GM10248 (cell line): ENCODE measurements at regions not wholly inside any gene's neighbourhood (a gene's known extent, or its start where the extent isn't known, plus 50 kb on each side); places are given as distances from the start of the nearest gene placed in this dataset.

Experiments used
- CTCF ChIA-PET: fragments of 300-600 bp; sonication (Branson Sonifier 250); formaldehyde crosslinking; extraction: SDS; loops from one replicate; lab custom pipeline; 2021; ENCODE audit warnings: antibody characterized with exemption; lab: Yijun Ruan, JAX
- POLR2A ChIA-PET: fragments of 350-650 bp; sonication (Branson Sonifier 250); formaldehyde crosslinking; extraction: SDS; loops from one replicate; lab custom pipeline; 2020; ENCODE audit warnings: antibody characterized with exemption; lab: Yijun Ruan, JAX
- DNase-seq: peaks from one replicate; pipeline ENCODE4 v3.0.0; 2012; ENCODE audit errors: extremely low spot score
- TF ChIP-seq, protein P1 (sequence below): IDR thresholded peaks from 2 replicates; pipeline ENCODE4 v1.5.1; 2012; ENCODE audit warnings: mild to moderate bottlenecking, low read depth; ENCODE audit errors: extremely low read depth, missing control alignments, control extremely low read depth

DNA sequence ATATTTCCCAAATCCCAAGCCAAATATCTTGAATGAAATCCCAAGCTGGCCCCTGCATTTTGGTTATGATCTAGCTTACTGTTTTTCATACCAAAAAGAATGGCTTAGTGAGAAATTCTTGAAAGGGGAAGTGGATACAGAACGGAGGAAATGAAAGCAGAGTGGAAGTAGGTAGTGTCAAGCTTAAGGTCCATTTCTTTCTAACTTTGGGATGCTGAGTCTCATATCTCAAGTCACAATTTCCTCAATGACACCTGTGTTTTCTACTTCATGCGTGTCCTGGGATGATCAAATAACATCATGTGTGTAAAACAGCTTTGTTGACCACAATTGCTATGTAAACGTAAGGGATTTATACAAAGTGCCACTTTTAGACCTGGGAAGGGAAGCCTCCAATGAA is 238.8 kb upstream of the SLC35B3 start:
- TF ChIP-seq, protein P1, sequence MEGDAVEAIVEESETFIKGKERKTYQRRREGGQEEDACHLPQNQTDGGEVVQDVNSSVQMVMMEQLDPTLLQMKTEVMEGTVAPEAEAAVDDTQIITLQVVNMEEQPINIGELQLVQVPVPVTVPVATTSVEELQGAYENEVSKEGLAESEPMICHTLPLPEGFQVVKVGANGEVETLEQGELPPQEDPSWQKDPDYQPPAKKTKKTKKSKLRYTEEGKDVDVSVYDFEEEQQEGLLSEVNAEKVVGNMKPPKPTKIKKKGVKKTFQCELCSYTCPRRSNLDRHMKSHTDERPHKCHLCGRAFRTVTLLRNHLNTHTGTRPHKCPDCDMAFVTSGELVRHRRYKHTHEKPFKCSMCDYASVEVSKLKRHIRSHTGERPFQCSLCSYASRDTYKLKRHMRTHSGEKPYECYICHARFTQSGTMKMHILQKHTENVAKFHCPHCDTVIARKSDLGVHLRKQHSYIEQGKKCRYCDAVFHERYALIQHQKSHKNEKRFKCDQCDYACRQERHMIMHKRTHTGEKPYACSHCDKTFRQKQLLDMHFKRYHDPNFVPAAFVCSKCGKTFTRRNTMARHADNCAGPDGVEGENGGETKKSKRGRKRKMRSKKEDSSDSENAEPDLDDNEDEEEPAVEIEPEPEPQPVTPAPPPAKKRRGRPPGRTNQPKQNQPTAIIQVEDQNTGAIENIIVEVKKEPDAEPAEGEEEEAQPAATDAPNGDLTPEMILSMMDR, result no peak
- ChIA-PET POLR2A (no interaction called here), CTCF (interaction anchor here (1.5 kb wide), 1 partner anchor 192 kb away, joined by 5 read pairs; no protein-coding TSS in a partner anchor)
- peak; percentile 13 for DNase-seq

DNA sequence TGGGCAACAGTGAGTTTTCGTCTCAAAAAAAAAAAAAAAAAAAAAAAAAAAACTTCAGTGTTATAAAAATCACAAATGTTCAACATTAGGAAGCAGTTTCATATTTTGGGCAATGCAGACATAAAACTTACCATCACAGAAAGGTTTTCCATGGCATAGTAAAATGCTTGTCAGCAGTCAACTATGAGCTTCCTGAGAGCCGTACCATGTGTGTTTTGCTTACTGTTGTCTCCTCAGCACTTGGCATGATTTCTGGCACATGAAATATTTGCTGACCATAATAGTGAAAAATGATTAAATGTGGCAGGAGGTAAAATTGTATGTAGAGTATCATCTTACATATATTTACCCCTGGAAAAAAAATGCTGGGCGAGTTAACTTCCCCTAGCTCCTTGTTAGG is 237.5 kb upstream of the SLC35B3 start:
- CTCF ChIA-PET, result interaction anchor here (1.5 kb wide), 1 partner anchor 191 kb away, joined by 5 read pairs; no protein-coding TSS in a partner anchor
- DNase-seq, result no peak
- POLR2A ChIA-PET, result no interaction called here
- TF ChIP-seq, protein P1, result no peak

DNA sequence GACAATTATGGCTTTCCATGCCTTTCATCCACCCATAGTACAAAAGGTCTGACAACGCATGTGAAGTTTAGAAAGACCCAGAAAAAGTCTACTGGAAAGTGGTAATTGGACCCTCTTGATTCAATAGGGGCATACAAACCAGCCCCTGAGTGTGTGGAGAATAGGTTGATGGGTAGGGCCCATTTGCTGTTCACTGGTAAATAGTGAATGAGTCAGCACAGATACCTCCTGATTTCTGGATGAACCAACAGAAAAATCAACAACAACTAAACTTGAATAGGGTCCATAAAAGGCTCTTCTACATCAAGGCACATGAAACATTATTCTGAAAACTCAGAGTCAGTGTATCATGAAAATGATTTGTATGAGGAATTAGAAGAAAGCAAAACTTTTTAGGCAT is 235.4 kb upstream of the SLC35B3 start:
- DNase-seq, result no peak
- TF ChIP-seq, protein P1, result no peak
- ChIA-PET POLR2A (no interaction called here), CTCF (no interaction called here)

DNA sequence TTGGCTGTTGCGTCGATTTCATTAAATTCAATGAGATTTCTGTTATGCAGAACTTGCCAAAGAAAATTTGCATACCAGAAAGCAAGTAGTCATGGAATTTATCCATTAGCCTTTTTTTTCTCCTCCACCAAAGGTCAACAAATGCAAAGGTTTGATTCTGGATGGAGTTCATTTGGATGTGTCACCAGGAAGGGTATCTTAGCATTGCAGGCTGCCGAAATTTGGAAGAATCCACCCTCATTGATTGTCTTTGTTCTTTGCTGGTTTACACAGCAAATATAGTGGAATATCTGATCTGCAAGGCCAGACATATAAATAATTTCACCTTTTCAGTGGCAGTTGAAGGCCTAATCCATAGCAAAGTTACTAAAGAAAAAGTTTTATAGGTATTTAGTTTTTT is 229.4 kb upstream of the SLC35B3 start:
- ChIA-PET POLR2A (no interaction called here), CTCF (no interaction called here)
- TF ChIP-seq, protein P1, result no peak
- DNase-seq, result no peak

DNA sequence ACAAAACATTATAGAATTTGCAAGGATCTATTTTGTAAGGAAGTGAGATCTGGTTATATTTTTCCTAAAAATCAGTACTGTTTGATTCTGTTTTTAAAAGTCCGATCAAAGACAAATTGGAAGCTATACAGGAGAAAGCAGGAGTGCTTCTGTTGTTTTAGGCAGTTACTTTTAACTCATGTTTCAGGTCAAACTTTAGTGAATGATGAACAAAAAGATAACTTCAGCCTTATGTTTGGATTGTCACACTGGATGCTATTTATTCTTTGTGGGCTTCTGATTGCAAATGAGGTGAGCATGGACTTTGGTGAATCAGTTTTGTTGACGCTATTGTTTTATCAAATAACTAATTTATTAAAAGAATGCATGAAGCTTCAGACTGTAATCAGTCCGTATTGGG is 228.7 kb upstream of the SLC35B3 start:
- DNase-seq, result no peak
- TF ChIP-seq, protein P1, result no peak
- POLR2A ChIA-PET, result no interaction called here
- CTCF ChIA-PET, result no interaction called here

DNA sequence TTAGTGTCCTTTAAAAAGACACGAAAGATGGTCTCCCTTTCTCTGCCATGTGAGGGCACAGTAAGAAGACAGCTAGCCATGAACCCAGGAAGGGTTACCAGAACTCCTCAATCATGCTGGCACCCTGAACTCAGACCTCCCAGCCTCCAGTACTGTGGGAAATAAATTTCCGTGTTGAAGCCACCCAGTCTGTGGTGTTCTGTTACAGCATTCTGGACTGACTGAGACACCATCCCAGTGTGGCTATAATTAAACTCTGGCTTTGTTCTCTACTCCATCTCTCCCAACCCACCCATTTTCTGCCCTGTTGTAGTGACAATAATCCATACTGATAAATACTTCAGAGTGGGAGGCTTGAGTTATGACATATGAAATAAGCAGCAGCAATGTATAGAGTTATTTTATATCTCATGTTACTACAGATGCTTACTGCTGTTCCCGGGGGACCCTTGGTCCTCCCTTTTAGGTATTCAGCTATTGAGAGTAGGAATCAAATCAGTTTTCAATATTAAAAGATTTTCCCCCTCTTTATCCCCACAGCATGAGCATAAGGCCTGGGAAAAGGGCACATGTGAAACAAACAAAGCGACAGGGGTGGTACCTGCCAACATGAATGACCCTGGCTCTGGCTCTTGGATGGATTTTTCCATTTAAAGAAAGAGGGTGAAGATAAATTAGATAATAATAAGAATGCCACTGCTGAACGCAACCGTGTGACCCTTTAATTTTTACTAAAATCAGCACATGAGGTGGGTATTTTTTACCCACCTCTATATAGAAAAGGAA is 224.3 kb upstream of the SLC35B3 start:
- CTCF ChIA-PET, result no interaction called here
- no peak for DNase-seq
- POLR2A ChIA-PET, result no interaction called here
- TF ChIP-seq, protein P1, result no peak

DNA sequence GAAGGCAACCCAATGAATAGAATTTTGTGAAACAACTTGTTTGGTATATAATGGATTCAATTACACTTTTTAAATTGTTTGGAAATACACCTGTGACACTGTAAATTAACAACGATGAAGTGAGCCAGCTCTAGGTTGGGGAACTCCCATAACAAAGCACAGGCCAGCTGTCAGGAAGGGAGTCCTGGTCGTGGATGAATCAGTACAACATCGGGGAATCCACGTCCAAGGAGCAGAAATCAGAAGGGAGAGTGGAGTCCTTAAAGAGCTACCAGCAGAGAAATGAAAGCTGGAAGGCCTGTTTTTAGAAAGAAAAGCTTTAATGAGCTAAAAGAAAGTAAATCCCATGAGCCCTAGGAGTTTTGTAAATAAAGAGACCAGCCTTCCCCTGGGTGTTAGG is 223.1 kb upstream of the SLC35B3 start:
- CTCF ChIA-PET, result no interaction called here
- no peak for DNase-seq
- POLR2A ChIA-PET, result no interaction called here
- TF ChIP-seq, protein P1, result no peak
